GM06990 (cell line): ENCODE measurements at regions not wholly inside any gene's neighbourhood (a gene's known extent, or its start where the extent isn't known, plus 50 kb on each side); places are given as distances from the start of the nearest gene placed in this dataset.

Experiments used
- DNase-seq: peaks from one replicate; pipeline ENCODE4 v3.0.0-alpha.2; 2011; ENCODE audit not compliant: insufficient read length; ENCODE audit errors: extremely low read depth
- H3K27me3 ChIP-seq: replicated peaks from 2 replicates; pipeline ENCODE4 v1.6.0; 2011; ENCODE audit warnings: low read length; ENCODE audit not compliant: control insufficient read depth, insufficient read depth
- H3K36me3 ChIP-seq: 2 replicates; pipeline ENCODE4 v1.5.1; 2011; ENCODE audit warnings: low read length; ENCODE audit not compliant: control insufficient read depth, insufficient read depth
- H3K4me3 ChIP-seq: replicated peaks from 2 replicates; pipeline ENCODE4 v1.5.1; 2011; ENCODE audit warnings: low read depth, mild to moderate bottlenecking, control low read depth, low read length
- TF ChIP-seq, protein P1 (sequence below): IDR thresholded peaks from 2 replicates; pipeline ENCODE4 v1.5.1; 2011; ENCODE audit warnings: low read length, control low read depth, mild to moderate bottlenecking, inconsistent platforms; ENCODE audit not compliant: insufficient read depth, poor library complexity, severe bottlenecking

DNA sequence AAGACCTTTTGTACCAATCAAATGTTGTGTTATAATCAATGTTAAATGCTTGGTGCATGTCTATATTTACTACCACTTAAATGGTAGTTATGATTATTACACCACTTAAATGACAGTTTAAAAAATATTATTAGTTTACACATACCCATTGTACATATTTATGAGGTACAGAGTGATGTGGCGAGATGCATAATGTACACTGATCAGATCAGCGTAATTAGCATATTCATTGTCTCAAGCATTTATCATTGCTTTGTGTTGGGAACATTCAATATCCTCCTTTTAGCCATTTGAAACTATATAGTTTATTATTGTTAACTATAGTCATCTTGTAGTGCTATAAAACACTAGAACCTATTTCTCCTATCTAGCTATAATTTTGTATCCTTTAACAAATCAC lies 434.4 kb upstream of the ACTBL2 start:
- DNase-seq = no peak
- Histone ChIP-seq H3K27me3 (no peaks in the 10 kb centered on the region), H3K36me3 (no peaks in the 10 kb centered on the region), H3K4me3 (no peak overlapping the region)
- TF ChIP-seq, protein P1, sequence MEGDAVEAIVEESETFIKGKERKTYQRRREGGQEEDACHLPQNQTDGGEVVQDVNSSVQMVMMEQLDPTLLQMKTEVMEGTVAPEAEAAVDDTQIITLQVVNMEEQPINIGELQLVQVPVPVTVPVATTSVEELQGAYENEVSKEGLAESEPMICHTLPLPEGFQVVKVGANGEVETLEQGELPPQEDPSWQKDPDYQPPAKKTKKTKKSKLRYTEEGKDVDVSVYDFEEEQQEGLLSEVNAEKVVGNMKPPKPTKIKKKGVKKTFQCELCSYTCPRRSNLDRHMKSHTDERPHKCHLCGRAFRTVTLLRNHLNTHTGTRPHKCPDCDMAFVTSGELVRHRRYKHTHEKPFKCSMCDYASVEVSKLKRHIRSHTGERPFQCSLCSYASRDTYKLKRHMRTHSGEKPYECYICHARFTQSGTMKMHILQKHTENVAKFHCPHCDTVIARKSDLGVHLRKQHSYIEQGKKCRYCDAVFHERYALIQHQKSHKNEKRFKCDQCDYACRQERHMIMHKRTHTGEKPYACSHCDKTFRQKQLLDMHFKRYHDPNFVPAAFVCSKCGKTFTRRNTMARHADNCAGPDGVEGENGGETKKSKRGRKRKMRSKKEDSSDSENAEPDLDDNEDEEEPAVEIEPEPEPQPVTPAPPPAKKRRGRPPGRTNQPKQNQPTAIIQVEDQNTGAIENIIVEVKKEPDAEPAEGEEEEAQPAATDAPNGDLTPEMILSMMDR = no peak

DNA sequence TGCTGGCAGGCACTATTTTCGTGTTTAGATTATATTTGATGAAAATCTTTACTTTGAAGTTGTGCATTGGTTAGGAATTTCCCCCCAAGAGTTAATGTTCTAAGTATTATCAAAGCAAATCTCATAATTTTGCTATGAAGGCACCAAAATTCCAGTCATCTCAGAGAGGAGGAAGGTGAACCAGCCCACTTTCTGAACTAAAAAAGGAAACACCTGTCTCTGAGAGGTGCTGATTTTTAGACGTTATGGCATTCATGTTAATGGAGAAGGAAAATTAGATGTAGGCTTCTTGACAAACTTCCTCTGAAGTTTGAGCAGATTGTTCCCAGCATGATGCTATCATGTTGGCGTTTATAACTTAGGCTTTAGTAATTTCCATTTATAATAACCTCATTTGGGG lies 432.9 kb upstream of the ACTBL2 start:
- H3K36me3 ChIP-seq = no peaks in the 10 kb centered on the region
- TF ChIP-seq, protein P1 = no peak
- H3K27me3 ChIP-seq = no peaks in the 10 kb centered on the region
- no peak for DNase-seq
- no peak overlapping the region for H3K4me3 ChIP-seq

DNA sequence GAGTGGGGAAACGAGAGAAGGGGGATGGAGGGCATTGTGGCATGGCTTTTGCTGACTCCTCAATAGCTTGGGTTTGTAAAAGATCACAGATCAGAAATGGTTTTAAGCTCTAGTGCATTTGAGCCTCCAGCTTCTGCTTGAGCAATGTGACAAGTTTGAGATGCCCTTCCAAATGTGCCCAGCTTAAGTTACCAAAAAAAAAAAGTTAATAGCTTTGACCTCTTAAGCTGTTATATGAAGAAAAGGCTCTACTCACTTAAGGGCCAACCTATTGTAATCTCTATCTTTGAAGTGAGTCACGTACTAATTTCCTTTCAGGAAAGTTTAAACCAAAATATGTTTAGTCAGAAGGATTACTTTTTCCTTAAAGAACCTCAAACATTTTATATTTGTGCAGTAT lies 428.8 kb upstream of the ACTBL2 start:
- H3K36me3 ChIP-seq = no peaks in the 10 kb centered on the region
- no peak overlapping the region for H3K4me3 ChIP-seq
- TF ChIP-seq, protein P1 = no peak
- H3K27me3 ChIP-seq = no peaks in the 10 kb centered on the region
- DNase-seq = no peak

DNA sequence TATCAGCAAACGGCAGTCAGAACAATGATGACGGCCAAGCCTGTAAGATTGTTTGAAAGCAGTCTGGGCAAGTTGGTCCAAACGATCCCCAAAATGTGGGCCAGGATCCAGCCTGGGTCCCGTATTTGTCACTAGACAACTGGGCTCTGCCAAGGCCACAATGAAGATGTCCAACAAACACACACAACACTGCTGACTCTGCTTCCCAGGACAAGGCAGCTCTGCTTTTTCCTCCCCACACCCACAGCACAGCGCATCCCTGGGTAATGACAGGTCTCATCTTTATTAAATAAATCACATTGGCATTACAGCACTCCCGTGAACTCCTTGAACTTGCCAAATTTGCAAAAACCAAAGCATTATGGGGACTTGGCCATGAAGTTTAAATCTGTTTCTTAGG lies 424.1 kb upstream of the ACTBL2 start:
- no peaks in the 10 kb centered on the region for H3K27me3 ChIP-seq
- H3K36me3 ChIP-seq = no peaks in the 10 kb centered on the region
- TF ChIP-seq, protein P1 = no peak
- H3K4me3 ChIP-seq = no peak overlapping the region
- no peak for DNase-seq

DNA sequence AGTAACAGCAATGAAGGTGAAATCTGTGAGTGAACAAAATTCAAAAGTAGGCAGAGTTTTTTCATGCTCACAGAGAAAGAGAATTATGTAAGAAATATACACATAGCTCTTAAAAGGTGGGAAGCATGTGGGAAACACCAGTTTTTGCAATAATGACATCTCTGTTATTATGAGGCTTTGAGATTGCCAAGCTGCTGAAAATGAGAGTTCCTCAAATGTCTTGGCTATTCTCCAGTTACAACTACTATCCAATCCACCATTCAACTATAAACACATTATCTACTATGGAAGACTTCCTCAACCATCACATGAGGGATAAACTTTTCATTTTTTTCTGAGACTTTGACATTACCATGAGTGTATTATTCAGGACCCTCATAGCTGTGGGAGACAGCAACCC lies 420.8 kb upstream of the ACTBL2 start:
- H3K27me3 ChIP-seq = no peaks in the 10 kb centered on the region; the same call in 1 of the 2 replicates
- no peaks in the 10 kb centered on the region for H3K36me3 ChIP-seq
- DNase-seq = no peak
- H3K4me3 ChIP-seq = no peak overlapping the region
- TF ChIP-seq, protein P1 = no peak

DNA sequence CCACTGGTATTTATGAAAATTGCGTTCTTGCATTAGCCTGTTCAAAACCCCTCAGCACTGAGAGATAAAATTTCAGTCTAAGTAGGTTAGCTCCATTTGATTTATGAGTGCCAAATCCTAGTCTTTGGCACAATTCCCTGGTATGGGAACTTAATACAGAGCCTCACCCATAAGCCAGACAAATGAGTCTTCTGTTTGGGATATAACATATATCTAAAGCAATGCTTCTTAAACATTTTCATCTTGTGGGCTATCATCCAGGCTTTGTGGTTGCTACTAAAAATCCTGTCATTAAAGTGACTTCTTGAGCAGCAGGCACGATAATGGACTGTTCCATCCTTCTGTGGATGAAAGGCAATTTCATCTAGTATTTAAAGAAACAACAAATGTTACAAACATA lies 419.5 kb upstream of the ACTBL2 start:
- Histone ChIP-seq H3K27me3 (no peaks in the 10 kb centered on the region; the same call in 1 of the 2 replicates), H3K4me3 (no peak overlapping the region), H3K36me3 (no peaks in the 10 kb centered on the region)
- TF ChIP-seq, protein P1 = no peak
- DNase-seq = no peak
